Germinal center (tissue), 1 donor: ENCODE measurements at regions not wholly inside any gene's neighbourhood (a gene's known extent, or its start where the extent isn't known, plus 50 kb on each side); places are given as distances from the start of the nearest gene placed in this dataset.

Source experiments
- DNase-seq: peaks from one replicate; pipeline ENCODE4 v3.0.0; 2012; ENCODE audit warnings: mixed read lengths, low spot score

DNA sequence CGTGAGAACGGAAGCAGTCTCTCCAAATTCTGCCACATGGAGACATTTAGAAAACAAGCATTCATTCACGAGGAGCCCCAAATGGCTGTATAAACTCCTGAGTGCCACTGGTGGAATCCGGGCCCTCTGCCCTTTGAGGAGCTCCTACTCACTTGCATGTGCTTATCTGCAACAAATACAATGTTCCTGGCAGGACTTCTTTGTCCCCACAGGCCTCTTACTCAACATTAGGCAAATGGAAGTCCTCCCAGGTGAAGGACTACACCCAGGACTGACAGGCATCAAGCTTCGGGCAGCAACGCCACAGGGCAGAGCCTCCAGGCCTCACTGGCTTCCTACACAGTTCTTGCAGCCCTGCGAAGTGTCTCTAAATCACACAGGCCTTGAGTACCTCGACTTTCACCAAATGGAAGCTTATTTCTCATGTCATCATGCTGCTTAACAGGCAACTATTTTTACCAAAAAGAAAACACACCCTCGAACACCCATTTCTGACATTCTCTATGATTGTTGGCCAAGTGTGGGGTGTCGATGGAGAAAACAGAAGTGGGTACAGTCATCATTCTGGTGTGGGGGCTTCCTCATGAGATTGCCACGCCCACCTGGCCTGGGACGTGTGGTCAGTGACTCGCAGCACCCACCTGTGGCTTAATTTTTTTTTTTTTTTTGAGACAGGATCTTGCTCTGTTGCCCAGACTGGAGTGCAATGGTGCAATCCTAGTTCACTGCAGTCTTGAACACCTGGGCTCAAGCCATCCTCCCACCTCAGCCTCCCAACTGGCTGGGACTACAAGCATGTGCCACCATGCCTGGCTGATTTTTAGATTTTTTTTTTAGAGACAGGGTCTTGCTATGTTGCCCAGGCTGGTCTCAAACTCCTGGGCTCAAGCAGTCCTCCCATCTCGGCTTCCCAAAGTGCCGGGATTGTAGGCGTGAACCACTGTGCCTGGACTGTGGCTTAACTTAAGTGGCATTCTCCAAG is 186.8 kb upstream of the GLI2 start:
- no peak for DNase-seq

DNA sequence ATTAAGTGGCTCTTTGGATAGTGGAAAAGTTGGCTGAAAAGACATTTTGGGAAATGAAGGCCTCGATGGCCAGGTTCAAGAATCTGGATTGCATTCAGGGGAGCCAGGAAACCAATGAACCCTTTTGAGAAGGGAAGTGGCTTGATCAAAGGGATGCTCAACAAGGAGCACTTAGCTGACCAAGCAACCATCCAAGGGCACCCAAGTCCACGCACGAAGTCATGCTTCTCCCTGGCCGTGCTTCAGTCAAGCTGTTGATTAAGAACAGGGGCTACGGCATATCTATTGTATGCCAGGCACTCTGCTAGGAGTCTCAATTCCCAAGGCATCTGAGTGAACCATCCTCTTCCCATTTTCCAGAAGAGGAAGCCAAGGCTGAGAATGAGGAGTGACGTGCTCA is 185.8 kb upstream of the GLI2 start:
- DNase-seq, result no peak

DNA sequence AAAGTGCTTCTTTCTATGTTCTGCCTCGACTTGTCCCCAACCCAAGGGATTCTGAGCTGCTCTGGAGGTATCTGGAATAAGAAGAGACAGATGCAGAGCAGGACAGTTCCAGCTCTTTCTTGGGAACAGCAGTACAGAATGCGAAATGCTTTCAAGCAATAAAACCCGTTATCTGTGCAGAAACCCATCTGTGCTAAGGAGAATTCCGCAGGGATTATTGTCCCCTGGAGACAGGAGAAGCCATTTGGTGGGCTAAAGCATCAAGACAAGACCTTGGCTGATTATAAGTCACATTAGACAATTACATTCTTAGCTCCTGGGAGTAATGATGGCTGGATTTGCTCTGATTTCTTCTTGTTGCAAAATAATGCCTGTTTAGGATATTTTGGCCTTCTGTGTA is 185.4 kb upstream of the GLI2 start:
- no peak for DNase-seq

DNA sequence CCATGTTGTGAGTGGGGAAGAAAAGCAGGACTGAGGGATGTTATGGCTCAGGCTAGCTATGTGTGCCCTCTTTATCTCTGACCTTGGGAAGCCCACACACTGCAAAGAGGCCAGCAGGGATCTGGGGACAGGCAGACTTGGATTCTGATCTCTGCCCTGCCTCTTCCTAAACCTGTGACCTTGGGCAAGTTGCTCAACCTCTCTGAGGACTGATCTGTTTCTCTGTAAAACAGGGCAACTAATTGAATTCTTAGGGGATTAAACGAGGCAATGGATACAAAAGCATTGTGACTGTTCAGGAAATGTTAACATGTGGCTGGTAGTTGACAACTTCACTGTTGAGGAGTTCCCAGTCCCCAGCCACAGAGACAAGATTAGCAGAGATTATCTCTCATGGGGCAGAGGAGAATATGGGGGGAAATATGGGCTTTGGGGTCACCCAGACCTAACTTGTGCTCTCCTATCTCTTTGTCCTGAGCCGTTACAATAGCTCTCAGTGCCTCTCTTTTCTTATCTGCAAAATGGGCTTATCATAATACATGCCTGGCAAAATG is 184.7 kb upstream of the GLI2 start:
- DNase-seq, result no peak

DNA sequence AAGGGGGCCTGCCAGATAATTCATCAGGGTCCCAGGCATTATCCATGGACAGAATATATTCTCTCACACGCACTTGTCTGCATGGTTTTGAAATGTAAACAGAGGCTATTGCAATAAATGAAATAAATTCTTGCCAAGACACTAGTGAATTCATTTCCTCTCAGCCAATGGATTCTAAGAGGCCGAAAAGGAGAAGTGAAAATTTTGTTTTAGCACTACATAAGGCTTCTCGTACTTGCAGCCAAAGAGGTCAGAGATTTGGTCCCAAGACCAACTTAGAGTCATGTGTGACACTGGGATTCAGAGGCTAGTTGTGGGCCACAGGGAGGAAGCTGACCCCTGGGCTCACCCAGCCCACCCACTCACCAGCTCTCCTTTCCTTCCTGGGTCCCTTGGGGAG is 184.1 kb upstream of the GLI2 start:
- DNase-seq, result no peak

DNA sequence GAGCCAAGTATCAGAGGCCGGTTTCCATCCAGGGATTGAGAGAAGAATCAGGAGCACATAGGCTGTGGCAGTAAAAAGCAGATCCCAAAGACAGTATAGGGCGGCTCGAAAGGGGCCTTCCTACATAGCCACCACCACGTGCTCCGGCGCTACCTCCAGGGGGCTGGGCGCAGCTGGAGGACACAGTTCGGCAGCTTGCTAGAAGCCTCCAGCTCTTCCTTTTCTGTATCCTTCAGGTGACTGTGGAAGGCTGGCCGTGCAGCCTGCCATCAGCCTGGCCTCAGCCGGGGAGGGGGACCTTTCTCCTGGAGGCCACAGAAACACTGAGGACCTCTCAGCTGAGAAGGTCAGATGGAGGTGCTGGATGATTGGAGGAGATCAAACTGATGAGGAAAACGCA is 183.6 kb upstream of the GLI2 start:
- no peak for DNase-seq

DNA sequence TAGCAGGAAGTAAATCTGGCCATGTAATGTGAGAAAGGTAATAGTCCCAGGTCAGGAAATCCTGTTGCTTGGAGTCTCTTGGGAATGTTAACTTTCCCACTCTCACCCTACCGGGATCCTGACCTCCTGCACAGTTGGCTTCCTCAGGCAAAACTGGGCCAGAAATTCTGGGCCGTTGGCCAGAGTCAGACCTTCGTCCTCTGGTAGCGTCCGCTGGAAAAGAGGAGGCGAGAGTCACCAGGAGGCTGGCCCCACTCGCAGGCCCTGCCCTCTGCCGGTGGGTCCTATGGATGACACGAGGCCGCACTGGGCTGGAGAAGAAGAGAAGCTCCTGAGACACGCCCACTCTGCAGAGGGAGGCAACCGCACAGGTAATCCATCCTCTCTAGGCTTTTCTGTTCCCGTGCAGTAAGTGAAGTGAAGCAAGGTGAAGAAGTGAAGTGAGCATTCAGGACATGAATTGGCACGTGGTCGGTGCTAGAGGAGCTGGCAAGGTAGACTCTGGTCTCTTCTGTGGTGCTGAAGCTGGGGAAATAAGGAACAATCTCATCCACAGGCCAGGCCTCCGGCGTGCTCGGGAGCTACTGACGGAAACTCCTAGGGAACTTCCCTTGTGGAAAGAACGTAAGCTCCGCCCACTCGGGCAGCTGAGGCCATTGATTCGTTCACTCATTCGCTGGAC is 182.7 kb upstream of the GLI2 start:
- DNase-seq, result peak; percentile 42

DNA sequence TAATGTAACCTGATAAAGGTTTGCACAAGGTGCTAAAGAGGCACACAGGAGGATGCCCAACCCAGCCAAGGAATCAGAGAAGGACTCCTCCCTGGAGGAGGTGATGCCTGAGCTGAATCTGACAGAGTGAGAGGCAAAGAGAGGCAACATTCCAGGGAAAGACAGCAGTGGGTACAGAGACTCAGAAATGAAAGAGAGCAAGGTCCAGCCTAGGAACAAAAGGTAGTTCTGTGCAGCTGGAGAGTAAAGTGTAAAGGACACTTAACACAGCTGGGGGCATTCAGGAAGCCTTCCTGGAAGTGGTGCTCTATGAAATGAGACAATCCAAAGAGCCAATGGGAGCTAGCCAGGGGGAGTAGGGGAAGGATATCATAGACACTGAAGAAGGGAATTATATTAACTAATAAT is 181.0 kb upstream of the GLI2 start:
- DNase-seq, result no peak

DNA sequence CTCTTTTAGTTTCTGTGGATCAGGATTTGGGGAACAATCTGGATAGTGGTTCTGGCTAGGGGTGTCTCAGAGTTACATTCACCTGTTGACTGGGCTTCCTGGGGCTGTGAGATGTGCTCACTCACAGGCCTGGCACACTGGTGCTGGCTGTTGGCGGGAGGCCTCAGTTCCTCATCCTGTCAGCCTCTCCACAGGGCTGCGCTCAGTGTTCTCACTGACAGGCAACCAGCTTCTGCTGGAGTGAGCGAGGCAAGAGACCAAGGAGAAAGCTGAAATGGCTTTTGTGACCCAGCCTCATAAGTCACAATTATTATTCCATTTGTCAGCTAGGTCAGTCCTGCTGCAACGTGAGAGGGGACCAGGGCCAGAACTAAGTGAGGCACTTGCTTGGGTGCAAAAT is 180.6 kb upstream of the GLI2 start:
- DNase-seq, result no peak

DNA sequence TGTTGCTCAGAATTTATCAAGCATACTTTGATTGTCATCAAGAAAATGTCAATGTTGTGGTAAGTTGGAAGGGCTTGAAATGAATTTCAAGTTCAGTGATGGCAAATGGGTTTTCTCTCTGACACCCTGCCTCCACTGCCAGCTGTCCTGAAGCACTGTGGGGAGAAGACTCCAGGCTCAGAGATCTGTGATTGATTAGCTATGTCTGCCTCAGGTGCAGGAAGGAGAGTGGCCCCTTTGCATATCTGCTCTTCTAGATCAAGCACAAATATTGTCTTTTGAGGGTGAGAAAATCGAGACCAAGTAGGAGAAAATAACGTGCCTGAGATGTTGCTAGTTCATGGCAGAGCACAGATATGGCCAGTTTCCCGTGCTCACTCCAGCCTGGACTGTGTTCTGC is 178.8 kb upstream of the GLI2 start:
- no peak for DNase-seq

DNA sequence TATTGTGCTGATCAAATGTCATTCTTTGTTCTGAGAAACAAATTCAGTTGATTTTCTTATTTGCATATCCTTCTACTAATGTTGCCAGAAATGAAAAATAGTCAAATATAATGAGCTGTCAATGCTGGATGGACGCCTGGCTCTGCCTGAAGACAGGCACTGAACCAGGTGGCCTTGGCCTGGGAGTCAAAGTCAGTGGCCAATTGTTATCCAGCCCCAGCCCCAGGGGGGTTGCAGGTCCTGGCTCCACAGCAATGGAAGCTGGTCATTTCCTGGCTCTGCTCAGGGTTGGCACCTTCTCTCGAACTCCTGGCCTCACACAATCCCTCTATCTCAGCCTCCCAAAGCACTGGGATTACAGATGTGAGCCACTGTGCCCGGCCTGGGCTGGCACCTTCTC is 176.8 kb upstream of the GLI2 start:
- no peak for DNase-seq

DNA sequence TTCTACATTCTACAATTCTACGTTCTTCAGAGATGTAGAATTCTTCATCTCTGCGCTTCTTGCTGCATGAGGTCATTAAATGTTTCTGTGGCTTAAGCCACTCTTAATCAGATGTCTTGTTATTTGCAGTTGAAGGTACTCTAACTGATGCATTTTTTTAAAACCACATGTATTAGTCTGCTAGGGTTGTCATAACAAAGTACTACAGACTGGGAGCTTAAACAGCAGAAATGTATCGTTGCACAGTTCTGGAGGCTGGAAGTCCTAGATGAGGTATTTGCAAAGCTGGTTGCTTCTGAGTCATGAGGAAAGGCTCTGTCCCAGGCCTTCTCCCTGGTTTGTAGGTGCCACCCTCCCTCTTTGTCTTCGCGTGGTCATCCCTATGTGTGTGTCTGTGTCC is 176.3 kb upstream of the GLI2 start:
- no peak for DNase-seq

DNA sequence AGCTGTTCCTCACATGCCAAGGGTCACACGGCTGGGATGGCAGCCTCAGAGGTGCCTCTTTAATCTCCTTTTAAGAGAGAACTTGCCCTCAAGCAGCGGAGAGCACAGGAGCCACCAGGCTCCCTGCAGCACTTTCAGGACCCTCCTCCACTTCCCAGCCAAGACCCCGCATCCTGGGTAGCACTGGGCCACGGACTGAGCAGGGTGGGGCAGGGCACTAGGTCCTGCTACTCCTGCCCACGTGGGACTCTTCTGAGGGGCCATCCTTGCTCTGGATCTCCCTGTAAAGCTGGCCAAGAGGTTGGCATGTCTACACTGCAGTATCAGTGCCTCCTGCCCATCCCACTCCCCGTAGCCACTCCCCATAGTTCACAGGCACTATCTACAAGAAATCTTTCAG is 175.3 kb upstream of the GLI2 start:
- DNase-seq, result no peak

DNA sequence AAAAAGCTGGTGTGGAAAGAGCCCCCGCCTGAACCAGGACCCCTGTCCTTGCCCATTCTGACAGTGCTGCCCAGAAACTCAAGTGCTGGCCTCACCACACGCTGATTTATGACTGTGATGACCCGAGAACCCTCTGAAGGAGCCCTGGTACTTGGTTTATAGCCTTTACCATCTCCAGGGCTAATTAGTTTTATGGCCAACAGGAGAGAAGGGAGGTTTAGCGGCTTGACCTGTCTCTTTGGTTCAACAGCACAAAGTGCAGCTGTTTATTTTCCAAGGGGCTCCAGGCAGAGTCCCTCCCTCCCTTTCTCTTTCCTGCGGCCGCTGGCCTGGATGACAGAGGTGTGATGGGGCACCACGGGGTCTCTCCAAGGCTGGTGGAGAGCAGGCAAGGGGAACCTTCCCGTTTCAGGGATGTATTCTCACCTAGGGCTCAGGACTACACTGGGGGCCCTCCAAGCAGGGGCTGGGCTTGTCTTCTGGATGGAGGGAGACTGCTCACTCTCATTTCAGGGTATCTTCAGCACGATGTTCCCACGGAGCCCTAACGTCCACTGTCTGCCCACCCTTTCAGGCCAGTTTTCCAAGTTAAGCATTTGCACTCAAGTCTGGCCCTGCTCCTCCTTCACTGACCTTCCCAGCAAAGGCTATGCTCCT is 174.2 kb upstream of the GLI2 start:
- no peak for DNase-seq

DNA sequence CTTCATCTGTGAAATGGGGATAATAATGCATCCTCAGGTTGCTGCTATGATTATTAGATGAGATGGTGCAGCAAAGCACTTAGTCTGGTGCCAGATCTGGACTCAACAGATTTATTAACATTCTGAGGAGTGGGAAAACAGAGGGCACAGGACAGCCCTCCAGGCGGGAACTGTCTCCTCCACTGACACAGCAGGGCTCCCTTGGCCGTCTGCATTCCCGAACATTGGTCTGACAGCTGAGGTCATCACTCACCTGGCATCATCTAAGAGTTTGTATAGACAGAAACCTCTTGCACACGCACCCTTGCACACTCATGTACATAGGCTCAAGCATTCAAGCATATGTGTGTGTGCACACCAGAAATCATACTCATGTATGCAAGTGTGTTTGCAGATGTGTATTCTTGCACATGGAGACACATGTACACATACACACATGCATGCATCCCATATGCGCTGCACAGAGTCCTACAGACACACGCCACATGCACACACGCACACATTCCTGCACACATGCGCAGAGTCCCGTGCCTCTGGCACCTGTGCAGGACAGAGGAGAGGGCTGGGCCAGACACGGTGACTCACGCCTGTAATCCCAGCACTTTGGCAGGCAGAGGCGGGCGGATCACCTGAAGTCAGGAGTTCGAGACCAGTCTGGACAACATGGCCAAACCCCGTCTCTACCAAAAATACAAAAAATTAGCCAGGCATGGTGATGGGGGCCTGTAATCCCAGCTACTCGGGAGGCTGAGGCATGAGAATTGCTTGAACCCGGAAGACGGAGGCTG is 173.3 kb upstream of the GLI2 start:
- no peak for DNase-seq

DNA sequence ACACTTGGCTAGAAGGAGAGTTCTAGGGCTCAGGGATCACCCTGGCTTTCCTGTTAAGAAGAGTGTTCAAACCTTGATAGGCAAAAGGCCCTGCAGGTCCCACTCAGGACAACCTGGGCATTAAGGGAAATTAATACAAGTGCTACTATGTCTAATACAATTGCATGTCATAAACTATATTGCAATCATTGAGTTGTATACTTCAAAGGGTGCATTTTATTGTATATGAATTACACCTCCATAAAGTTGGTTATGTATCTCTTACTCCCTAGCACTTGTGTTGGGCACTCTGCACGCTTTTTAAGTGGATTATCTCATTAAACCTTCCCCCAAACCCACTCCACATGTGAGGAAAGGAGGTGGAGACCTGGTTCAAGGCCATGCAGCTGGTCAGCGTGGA is 172.1 kb upstream of the GLI2 start:
- DNase-seq, result no peak

DNA sequence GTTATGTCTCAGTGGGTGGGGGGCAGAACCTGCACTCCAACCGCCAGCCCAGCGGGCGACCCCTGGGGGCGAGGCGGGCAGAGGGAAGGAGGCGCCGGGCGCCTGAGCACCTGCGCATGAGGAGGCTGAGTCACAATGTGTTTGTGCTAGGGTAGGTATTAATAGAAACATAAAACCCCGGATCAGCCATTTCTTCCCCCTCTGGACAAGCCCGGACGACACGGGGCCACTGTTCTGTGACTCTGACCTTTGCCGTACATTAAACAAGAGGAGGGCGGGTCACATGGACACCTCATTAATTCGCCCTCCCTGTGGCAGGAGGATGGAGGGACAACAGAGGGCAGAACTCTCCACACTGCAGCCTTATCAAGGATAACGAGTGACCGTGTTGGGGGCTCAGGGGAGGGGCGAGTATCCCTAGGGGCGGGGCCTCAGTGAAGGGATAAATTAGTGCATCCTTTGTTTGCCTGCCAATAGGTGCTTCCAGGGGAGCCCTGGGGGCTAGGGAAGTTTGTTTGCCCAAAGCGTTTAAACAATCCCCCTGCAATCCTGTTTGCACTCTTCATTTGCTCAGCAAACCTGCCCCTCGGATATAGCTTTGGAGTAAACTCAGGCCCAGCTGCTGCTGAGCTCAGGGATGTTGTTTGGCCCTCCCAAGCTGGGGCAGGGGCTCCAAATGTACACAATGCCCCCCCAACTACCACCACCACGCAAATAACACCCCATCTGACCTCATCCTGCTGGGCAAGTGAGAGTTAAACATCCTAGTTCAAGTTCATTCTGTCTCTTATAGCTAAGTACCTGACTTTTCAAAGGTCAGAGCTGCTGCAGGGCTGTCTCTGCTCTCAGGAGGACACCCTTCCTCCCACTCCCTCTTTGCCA is 171.2 kb upstream of the GLI2 start:
- DNase-seq, result no peak

DNA sequence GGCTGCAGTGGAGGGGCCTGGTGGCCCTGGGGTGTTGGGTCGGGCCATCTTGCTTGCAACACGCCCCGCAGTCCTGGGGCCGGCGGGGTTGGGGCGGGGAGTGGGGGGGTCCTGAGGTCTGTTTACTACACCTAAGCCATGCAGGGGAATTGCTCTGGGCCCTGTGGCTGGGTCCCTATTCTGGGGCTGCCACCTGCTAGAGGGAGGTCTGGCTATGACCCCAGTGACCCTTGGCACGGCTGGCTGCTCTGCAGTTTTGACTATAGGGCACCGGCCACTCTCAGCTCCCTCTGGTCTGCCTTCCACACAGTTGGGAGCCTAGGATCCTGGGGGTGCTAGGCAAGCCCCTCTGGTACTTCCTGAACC is 170.6 kb upstream of the GLI2 start:
- DNase-seq, result no peak

DNA sequence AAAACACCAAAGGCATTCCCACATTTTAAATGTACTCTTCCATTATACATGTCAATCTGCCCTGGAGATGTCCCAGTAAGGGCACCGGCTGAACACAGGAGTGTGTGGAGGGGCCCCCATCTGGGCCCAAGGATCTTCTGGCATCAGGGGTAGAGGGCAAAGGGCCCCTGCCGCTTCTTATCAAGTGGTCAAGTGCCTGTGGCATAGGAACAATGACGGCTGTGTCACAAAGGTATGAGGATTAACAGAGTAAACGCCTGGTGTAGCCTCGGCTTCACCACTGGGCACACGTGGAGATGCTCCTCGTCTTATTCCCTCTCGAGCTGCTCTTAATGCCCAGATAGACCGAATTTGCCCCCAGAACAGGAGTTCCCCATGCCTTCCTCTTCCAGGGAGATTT is 169.7 kb upstream of the GLI2 start:
- DNase-seq, result no peak

DNA sequence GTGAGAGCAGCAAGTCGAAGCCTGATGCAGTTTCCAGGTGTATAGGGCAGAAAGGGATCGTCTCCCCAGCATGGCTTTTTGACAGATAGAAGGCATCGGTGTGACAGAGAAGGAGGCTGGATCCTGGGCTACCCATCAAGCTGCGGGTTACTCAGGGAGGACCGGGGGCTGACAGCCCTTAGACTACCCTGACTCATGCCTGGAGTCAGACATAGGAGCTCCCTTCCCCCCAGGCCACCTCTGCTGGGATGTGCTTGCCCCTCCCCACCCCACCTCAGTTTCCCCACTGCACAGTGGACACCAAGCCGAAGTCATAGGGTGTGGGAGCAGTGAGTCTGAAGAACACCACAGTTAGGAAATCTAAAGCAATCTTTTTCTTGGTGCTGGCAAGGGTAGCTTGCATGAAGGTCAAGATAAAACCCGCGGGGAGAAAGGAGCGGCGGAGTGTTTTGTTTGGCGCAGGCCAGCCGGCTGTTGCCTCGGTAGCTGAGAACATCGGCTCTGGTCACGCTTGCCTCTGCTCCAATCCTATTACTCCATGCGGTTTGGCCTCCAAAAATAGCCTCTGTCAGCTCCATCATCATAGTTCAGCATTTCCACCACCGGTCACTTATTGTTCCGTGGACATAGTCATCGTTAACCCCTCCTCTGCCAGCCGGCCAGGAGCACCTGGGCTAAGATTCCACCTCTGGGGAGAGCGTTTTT is 169.2 kb upstream of the GLI2 start:
- no peak for DNase-seq
